GM18858 (cell line): ENCODE measurements at regions not wholly inside any gene's neighbourhood (a gene's known extent, or its start where the extent isn't known, plus 50 kb on each side); places are given as distances from the start of the nearest gene placed in this dataset.
A peak's percentile ranks its signal among the peaks of the same experiment; 100 is the strongest.
"Not testable (repeated sequence)": the region's sequence is repeated elsewhere in the genome, so short reads cannot be mapped to it uniquely, and the experiment has no call there.

ENCODE experiments used
- ATAC-seq: cut with Tn5 transposase; IDR thresholded peaks from one replicate; pipeline ENCODE4 v1.9.1; 2021; ENCODE audit not compliant: unreplicated experiment

- no peak for ATAC-seq
Measured at GRCh38 chrX:84611843-84612636, 109.8 kb upstream of the HDX start.

- no peak for ATAC-seq
Measured at GRCh38 chrX:84634201-84634782, 132.0 kb upstream of the HDX start.

GRCh38 chrX:84666086-84666485 lies 163.8 kb upstream of the HDX start:
- ATAC-seq = no peak

DNA sequence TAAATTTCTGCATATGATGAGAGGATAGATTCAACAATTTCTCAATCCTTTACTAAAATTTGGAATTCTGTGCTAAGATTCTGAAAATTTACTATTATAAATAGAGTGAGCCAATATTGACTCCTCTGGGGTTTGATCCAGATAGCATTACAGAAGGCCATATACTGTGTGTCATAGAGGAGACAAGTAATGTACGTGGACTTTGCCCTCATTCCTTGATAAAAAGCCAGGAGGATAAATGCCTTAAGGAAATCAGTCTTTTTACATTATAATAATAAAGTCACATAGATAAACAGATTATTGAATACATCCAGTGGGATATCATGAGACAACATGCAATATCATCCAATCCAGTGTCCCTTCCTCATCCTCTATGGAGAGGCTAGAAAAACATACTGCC lies 188.0 kb upstream of the HDX start:
- ATAC-seq = no peak

GRCh38 chrX:84709987-84710386 lies 207.7 kb upstream of the HDX start:
- no peak for ATAC-seq

DNA sequence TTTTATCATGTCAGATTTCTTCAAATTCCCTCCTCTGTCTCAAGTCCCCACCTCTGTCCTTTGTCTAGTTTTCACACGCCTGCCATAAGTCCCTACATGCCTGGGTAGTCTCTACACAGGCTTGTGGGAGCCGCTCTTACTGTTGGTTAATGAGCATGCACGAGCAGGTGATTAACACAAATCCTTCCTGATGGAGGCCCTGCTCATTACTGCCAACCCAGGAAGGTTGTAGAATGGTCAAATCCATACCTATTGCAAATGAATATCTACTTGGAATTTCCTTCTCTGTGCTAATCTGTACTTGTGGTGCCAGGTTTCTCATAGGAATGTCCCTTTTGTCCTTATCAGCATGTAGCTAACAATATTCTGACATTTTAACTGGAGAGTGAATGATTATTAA lies 208.4 kb upstream of the HDX start:
- no peak for ATAC-seq

GRCh38 chrX:84712621-84713020 lies 210.4 kb upstream of the HDX start:
- ATAC-seq = no peak

DNA sequence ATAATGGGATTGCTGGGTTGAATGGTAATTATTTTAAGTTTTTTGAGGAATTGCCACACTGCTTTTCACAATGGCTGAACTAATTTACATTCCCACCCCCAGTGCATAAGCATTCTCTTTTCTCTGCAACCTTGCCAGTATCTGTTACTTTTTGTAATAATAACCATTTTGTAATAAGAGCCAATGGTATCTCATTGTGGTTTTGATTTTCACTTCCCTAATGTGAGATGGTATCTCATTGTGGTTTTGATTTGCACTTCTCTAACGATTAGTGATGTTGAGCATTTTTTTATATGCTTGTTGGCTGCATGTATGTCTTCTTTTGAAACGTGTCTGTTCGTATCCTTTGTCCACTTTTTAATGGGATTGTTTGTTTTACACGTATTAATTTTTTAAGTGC lies 213.1 kb upstream of the HDX start:
- ATAC-seq = no peak

DNA sequence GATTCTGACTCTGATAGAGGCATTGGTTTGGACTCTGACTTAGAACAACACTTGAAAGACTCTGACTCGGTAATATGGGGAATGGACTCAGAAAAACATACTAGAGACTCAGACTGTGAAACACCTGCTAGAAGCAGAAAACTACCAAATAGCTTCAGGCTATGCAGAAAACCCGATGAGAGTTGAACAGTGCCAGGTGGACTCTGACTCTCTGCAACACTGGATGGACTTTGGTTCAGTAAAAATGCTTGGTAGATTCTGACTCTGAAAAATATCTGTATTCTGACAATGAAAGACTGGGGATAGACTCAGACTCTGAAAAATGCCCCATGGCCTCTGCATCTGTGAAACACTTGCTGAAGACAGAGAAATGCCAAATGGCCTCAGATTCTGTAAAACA lies 215.1 kb upstream of the HDX start:
- ATAC-seq = no peak

DNA sequence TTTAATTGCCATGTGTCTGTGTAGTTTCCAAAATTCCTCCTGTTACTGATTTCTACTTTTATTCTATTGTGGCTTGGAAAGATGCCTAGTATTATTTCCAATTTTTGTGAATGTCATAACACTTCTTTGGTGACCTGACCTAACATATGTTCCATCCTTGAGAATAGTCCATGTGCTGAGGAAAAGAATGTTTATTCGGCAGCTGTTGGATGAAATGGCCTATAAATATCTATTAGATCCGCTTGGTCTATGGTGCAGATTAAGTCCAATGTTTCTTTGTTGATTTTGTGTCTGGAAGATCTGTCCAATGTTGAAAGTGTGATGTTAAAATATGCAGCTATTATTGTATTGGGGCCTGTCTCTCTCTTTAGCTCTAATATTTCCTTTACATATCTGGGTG lies 219.2 kb upstream of the HDX start:
- no peak for ATAC-seq

DNA sequence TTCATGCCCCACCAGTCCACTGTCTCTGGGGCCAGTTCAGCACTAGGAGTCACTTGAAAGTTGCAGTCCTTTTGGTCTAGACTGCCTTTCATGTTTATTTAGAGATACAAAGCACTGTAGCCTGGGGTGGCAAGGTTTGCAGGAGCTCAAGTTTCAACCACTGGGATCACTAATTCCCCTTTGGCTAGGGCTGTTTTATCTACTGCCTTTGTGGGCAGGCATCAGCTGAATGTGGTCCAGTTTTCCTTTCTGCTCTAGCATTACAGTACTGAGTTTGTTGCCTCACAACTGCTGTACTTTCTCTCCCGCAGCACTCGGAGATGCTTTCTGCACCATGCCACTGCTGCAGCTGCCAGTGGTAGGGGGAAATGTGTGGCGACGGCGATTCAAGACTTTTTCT lies 222.3 kb upstream of the HDX start:
- no peak for ATAC-seq

DNA sequence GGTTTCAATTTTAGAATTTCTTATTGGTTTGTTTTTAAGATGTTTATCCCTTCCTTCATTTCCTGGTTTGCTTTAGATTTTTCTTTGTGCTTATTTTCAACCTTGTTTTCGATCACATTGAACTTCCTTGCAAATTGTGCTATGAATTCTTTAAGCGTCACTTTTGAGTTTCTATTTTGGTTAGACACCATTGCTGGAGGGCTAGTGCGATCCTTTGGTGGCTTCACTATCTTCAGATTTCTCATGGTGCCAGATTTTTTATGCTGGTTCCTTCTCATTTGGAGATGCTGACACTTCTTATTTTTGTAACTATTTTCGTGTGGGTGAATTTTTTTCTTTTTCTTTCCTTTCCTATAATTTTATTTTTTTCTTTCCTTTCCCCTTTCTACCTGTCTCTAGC lies 227.2 kb upstream of the HDX start:
- ATAC-seq = no peak

DNA sequence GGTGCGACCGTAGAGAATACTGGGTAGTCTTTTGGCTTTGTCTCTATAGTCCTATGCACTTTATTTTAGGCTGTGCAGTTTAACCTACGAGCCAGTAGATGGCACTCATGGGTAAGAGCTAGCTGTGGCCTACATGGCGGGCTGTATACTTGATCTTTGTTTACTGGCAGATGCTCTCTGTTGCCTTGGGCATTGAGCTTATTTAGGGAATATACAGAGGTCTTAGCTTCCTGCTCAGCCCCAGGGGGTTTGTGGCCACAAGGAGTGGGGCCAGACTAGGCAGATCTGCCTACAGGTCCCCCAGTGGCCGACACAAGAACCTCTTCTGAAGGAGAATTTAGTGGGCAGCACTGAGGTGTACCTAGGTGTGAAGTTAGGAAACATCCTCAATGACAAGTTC lies 227.6 kb upstream of the HDX start:
- ATAC-seq = peak; percentile 99

DNA sequence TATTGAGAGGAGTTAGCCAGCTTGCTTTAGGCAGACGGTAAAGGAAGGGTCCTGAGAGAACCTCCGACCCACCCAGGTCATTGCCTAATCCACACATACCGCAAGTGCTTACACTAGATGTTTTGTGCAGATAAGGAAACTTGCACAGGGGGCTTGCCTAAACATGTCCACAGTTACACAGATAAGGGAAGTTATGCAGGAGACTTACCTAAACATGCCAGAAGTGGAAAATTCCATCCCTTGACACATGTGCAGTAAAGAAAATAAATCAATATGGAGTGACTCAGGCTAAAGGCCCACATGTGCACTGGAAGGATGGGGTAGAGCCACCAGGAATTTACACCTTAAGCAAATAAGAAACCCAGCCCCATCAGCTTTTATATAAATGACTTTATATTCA lies 232.8 kb upstream of the HDX start:
- ATAC-seq = no peak

GRCh38 chrX:84737471-84737871 lies 235.2 kb upstream of the HDX start:
- ATAC-seq = no peak

DNA sequence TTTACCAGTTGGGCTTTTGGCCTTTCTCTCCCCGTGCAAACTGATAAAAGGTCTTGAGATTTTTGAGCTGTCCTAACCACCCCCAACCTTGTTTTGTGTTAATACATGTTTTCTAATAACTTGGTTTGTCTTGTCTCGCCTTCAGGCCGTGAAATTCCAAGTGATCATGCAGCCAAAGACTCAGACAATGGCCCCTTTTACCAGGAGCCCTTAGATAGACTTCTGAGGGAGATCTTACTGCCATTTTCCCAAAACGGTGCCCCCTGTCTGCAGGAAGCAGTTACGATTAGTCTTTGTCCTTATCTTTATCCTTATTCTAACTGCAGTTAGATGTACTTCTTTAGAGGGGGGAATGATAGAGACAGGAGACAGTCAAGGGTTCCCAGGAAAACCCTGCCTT lies 245.3 kb upstream of the HDX start:
- ATAC-seq = no peak

GRCh38 chrX:84748965-84749656 lies 246.9 kb upstream of the HDX start:
- no peak for ATAC-seq

DNA sequence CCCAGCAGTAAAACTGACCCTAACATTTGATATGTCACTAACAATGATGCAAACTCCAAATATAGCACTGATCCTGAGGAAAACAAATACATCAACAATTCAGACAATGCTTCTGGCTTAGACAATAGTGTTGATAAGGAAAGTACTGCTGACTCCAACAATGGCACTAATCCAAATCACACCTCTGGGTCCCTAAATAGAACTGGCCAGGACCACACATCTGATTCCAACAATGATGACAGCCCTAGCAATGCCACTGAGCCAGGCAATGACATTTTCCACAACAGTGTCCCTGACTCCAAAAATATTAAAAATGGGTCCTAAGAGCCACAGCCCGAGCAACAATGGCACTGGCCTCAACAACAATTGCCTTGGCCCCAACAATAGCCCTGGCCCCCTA lies 243.1 kb upstream of the APOOL start:
- ATAC-seq = no peak

DNA sequence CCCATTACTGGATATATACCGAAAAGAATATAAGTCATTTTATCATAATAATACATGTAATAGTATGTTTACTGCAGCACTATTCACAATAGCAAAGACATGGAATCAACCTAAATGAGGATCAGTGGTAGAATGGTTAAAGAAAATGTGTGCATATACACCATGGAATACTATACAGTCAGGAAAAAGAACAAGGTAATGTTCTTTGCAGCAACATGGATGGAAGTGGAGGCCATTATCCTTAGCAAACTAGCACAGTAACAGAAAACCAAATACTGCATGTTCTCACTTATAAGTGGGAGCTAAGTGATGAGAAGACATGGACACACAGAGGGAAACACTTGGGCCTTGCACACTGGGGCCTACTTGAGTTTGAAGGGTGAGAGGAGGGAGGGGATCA lies 207.4 kb upstream of the APOOL start:
- no peak for ATAC-seq

DNA sequence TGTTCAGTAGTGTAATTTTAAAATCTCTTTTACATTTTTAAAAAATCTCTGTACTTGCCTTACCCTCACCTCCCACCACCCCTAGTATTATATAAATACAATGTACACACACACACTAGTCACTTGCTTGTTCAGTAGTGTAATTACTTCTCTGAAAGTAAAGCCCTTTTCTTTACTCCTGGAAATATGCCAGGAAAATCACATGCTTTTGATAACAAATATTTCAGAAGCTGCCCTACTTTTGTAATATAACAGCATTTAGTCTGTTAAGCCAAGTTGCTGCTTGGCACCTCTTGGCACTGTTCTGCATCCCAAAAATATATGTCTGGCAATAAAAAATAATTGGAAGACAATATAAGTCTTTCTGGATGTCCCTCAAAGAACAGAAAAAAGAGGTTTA lies 172.8 kb upstream of the APOOL start:
- ATAC-seq = no peak

DNA sequence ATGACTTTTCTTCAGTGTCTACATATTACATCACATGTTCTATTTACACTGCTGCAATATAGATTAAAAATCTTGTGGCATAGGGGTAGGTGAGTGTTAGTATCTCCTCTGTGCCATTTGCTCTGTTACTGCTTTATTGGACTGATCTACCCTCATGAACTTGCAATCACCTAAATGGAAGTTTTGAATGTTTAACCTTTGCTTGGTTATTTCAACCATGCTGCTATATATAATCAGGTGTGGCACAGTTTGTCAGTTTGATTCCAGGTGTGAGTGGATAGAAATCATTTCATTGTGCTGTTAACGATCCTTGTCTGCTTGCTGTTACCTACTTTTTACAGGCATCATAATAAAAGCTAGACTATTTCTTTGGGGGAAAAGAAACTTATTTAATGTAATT lies 157.1 kb upstream of the APOOL start:
- not testable (repeated sequence) for ATAC-seq

- not testable (repeated sequence) for ATAC-seq
Measured at GRCh38 chrX:84851183-84851582, 152.5 kb upstream of the APOOL start.
